GM12878 (cell line): ENCODE measurements at regions not wholly inside any gene's neighbourhood (a gene's known extent, or its start where the extent isn't known, plus 50 kb on each side); places are given as distances from the start of the nearest gene placed in this dataset.

Experiments
- ATAC-seq: fragments of 200-7000 bp; cut with Tn5 transposase; 3 replicates; pipeline ENCODE4 v1.9.1; 2020; ENCODE audit warnings: mild to moderate bottlenecking, moderate library complexity
- BruUV-seq: library from RNA; stranded (reverse); fragments of 400-500 nt; replicated peaks from 2 replicates; lab custom pipeline; 2021; lab: Mats Ljungman, UMichigan
- CTCF ChIA-PET: fragments of 300-600 bp; sonication (Branson Sonifier 250); formaldehyde crosslinking; extraction: SDS; loops from one replicate; lab custom pipeline; 2021; ENCODE audit warnings: inconsistent platforms; lab: Yijun Ruan, JAX
- POLR2A ChIA-PET: fragments of 350-600 bp; formaldehyde crosslinking; extraction: SDS; loops from one replicate; lab custom pipeline; 2021; ENCODE audit warnings: inconsistent platforms; lab: Charles Lee
- RAD21 ChIA-PET: fragments of 300-600 bp; sonication (Branson Sonifier 250); formaldehyde crosslinking; loops from one replicate; lab custom pipeline; 2023; ENCODE audit warnings: antibody characterized with exemption; ENCODE audit not compliant: unreplicated experiment; lab: Charles Lee
- SMC1A ChIA-PET: fragments of 300-600 bp; sonication (Branson Sonifier 250); formaldehyde crosslinking; loops from one replicate; lab custom pipeline; 2023; ENCODE audit not compliant: unreplicated experiment, uncharacterized antibody; lab: Charles Lee
- DNase-seq: peaks from one replicate; pipeline ENCODE4 v3.0.0-alpha.2; 2011; ENCODE audit warnings: low read depth, low spot score
- FAIRE-seq: peaks from 3 replicates; lab custom pipeline; 2011; peaks lifted over from hg19 to GRCh38; lab: Jason Lieb, UNC
- H2AFZ ChIP-seq: 2 replicates; pipeline ENCODE4 v1.6.0; 2011; ENCODE audit warnings: low read depth, low read length, control low read depth; ENCODE audit not compliant: control insufficient read depth
- H3K27ac ChIP-seq: 2 replicates; pipeline ENCODE4 v1.5.1; 2011; ENCODE audit warnings: control low read depth; ENCODE audit not compliant: control insufficient read depth, insufficient read depth
- H3K27me3 ChIP-seq, 2 experiments: replicated peaks in 1 of 2; 2 replicates each; pipeline versions ENCODE4 v1.6.0 to v1.6.1; 2011; ENCODE audit warnings: low read length in 1 of 2; ENCODE audit not compliant: control insufficient read depth in 2 of 2, insufficient read depth in 2 of 2
- H3K36me3 ChIP-seq, 2 experiments: 2 replicates each; pipeline ENCODE4 v1.5.1; 2011; ENCODE audit warnings: low read length in 1 of 2; ENCODE audit not compliant: control insufficient read depth in 2 of 2, insufficient read depth in 2 of 2
- H3K4me1 ChIP-seq: 2 replicates; pipeline ENCODE4 v1.6.1; 2011; ENCODE audit warnings: mild to moderate bottlenecking, low read length, moderate library complexity, mixed read lengths; ENCODE audit not compliant: control insufficient read depth, insufficient read depth
- H3K4me2 ChIP-seq: 2 replicates; pipeline ENCODE4 v1.6.0; 2011; ENCODE audit warnings: control low read depth; ENCODE audit not compliant: control insufficient read depth, insufficient read depth
- H3K4me3 ChIP-seq: fragments of 200-600 bp; sonication (generic); 2 replicates; pipeline ENCODE4 v1.5.1; 2016
- H3K79me2 ChIP-seq: 2 replicates; pipeline ENCODE4 v1.6.0; 2011; ENCODE audit warnings: low read length; ENCODE audit not compliant: control insufficient read depth, insufficient read depth
- H3K9ac ChIP-seq: 2 replicates; pipeline ENCODE4 v1.8.0; 2011; ENCODE audit warnings: low read length, control low read depth, mixed read lengths; ENCODE audit not compliant: control insufficient read depth, insufficient read depth
- H3K9me3 ChIP-seq: replicated peaks from 3 replicates; pipeline ENCODE4 v1.5.1; 2011; ENCODE audit warnings: mild to moderate bottlenecking, low read length; ENCODE audit not compliant: control insufficient read depth, insufficient read depth
- H4K20me1 ChIP-seq: 2 replicates; pipeline ENCODE4 v1.6.0; 2011; ENCODE audit not compliant: control insufficient read depth, insufficient read depth
- CBFB ChIP-seq: IDR thresholded peaks from 2 replicates; pipeline ENCODE4 v1.6.1; 2016; ENCODE audit warnings: antibody characterized with exemption, low read depth
- CEBPZ ChIP-seq: fragments of 150-350 bp; IDR thresholded peaks from 2 replicates; pipeline ENCODE4 v1.6.1; 2016; ENCODE audit warnings: low read depth, low read length
- CHD2 ChIP-seq: IDR thresholded peaks from 2 replicates; pipeline ENCODE4 v1.6.1; 2011; ENCODE audit warnings: low read depth, low read length, improper control_type of control experiment, borderline replicate concordance
- EP300 ChIP-seq, 2 experiments: fragments of 150-350 bp in 1 of 2; IDR thresholded peaks; 2 replicates each; pipeline ENCODE4 v1.6.1; 2011 to 2012; ENCODE audit warnings: low read depth in 2 of 2, low read length in 2 of 2, borderline replicate concordance in 1 of 2, improper control_type of control experiment in 1 of 2, inconsistent platforms in 1 of 2; ENCODE audit not compliant: control insufficient read depth in 1 of 2
- ETV6 ChIP-seq, 2 experiments: fragments of 450-650 bp in 1 of 2; IDR thresholded peaks in 1 of 2; conservative IDR thresholded peaks in 1 of 2; 2 replicates each; pipeline ENCODE4 v1.6.1; 2014; ENCODE audit warnings: antibody characterized with exemption in 1 of 2, borderline replicate concordance in 1 of 2, low read depth in 1 of 2, mild to moderate bottlenecking in 1 of 2, moderate library complexity in 1 of 2
- FOXK2 ChIP-seq: fragments of 450-650 bp; IDR thresholded peaks from 2 replicates; pipeline ENCODE4 v1.6.1; 2017; ENCODE audit warnings: mild to moderate bottlenecking, moderate library complexity
- IKZF1 ChIP-seq: fragments of 450-650 bp; conservative IDR thresholded peaks from 2 replicates; pipeline ENCODE4 v1.6.1; 2017; ENCODE audit warnings: antibody characterized with exemption, mild to moderate bottlenecking
- IKZF2 ChIP-seq, 2 experiments: fragments of 450-650 bp; IDR thresholded peaks; 2 replicates each; pipeline ENCODE4 v1.6.1; 2017; ENCODE audit warnings: mild to moderate bottlenecking in 2 of 2, moderate library complexity in 2 of 2
- NR2F1 ChIP-seq: fragments of 450-650 bp; conservative IDR thresholded peaks from 2 replicates; pipeline ENCODE4 v1.6.1; 2017; ENCODE audit warnings: mild to moderate bottlenecking
- POLR2A ChIP-seq: IDR thresholded peaks from 2 replicates; pipeline ENCODE4 v1.6.1; 2011; ENCODE audit warnings: low read depth, mild to moderate bottlenecking, low read length
- RUNX3 ChIP-seq: IDR thresholded peaks from 2 replicates; pipeline ENCODE4 v1.6.1; 2012; ENCODE audit warnings: low read length, inconsistent platforms
- SP1 ChIP-seq: IDR thresholded peaks from one replicate; pipeline ENCODE4 v1.6.1; 2011; ENCODE audit warnings: low read depth, low read length
- SPI1 ChIP-seq: IDR thresholded peaks from 2 replicates; pipeline ENCODE4 v1.6.1; 2011; ENCODE audit warnings: low read depth, mild to moderate bottlenecking, low read length, moderate library complexity, borderline replicate concordance; ENCODE audit not compliant: insufficient read depth
- TAF1 ChIP-seq: IDR thresholded peaks from 2 replicates; pipeline ENCODE4 v1.6.1; 2011; ENCODE audit warnings: mild to moderate bottlenecking, low read depth, low read length, borderline replicate concordance
- WRNIP1 ChIP-seq: IDR thresholded peaks from 2 replicates; pipeline ENCODE4 v1.6.1; 2011; ENCODE audit warnings: low read depth, low read length, improper control_type of control experiment, borderline replicate concordance
- ZNF384 ChIP-seq: IDR thresholded peaks from 2 replicates; pipeline ENCODE4 v1.6.1; 2012; ENCODE audit warnings: low read depth, mild to moderate bottlenecking, low read length, improper control_type of control experiment, borderline replicate concordance
- WGBS: methylation state at CpG from one replicate; pipeline ENCODE4 v1.1.6; 2016; ENCODE audit warnings: low lambda C conversion rate; ENCODE audit not compliant: insufficient replicate concordance, insufficient coverage; ENCODE audit errors: missing lambda C conversion rate; 5-methylcytosine and 5-hydroxymethylcytosine counted together
- in situ Hi-C: fragments of 300-500 bp; cut with MboI; formaldehyde crosslinking; loops from 9 replicates; pipeline ENCODE4 v1.14.3; 2018; ENCODE audit warnings: mixed read lengths
- intact Hi-C: fragments of 100-400 bp; cut with micrococcal nuclease; formaldehyde crosslinking; loops from one replicate; pipeline ENCODE4 v1.14.2; 2022; ENCODE audit not compliant: unreplicated experiment

DNA sequence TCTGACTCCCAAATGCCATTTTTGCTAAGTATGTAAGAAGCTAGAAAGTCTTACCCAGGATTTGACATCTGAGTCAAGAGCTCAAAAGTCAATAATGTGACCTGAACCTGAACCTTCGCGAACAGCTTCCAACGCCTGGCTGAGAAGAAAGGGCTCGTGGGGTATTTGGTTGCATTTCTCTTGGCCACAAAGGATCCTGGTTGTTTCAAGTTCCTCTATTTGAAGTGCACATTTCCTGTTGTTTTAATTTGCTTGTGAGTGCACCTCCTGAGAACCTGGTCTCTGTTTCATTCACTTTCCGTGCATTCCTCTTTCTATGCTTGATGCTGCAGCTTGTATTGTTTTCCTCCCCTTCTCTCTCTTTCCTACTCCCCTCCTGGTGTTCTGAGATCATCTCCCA is 212.5 kb downstream of the FOXA2 start:
- no peak for TF ChIP-seq ZNF384
- TF ChIP-seq SPI1: peak; percentile 52; the same call in 1 of the 2 replicates
- TF ChIP-seq SP1: peak; percentile 15
- TF ChIP-seq CBFB: no peak
- TF ChIP-seq IKZF2 (IDR thresholded peaks at IDR 0.05): peak in 1 of 2 experiments; percentile 25; a peak in 1 of 4 replicates
- 0 out of 2 replicates have a peak, but pooled peaks have one; percentile 19 for TF ChIP-seq IKZF1
- TF ChIP-seq RUNX3: peak; percentile 42; the same call in 1 of the 2 replicates
- ATAC-seq (peak; percentile 82), DNase-seq (peak; percentile 46), FAIRE-seq (peak; percentile 90)
- peaks cover 0 to 4% of the 10 kb centered on the region in 2 experiments; a peak in 2 of 4 replicates for H3K27me3 ChIP-seq
- H4K20me1 ChIP-seq: no peaks in the 10 kb centered on the region
- H3K79me2 ChIP-seq: no peaks in the 10 kb centered on the region
- no peak overlapping the region for H3K27ac ChIP-seq
- intact Hi-C loops (no loop called here), in situ Hi-C loops (no loop called here)
- H3K4me2 ChIP-seq: peak overlapping the region; percentile 41
- ChIA-PET RAD21 (interaction anchor here (0.8 kb wide), 1 partner anchor 215 kb away, joined by 3 read pairs; no protein-coding TSS in a partner anchor), SMC1A (interaction anchor here (2.5 kb wide), 1 partner anchor 32 kb away, joined by 7 read pairs; no protein-coding TSS in a partner anchor), POLR2A (no interaction called here), CTCF (interaction anchor here (1.4 to 1.9 kb wide), 2 partner anchors 9 to 33 kb away, joined by 3 to 7 read pairs; no protein-coding TSS in a partner anchor)
- H3K4me1 ChIP-seq: peaks cover 5% of the 10 kb centered on the region
- no TSS peak for BruUV-seq
- H2AFZ ChIP-seq: no peak overlapping the region
- H3K9ac ChIP-seq: no peak overlapping the region
- WGBS: 0% methylated on average over 5 of the region's 5 CpGs
- H3K9me3 ChIP-seq: no peaks in the 10 kb centered on the region
- H3K4me3 ChIP-seq: 0 out of 2 replicates have a peak overlapping the region, but pooled peaks have one; percentile 17
- H3K36me3 ChIP-seq: no peaks in the 10 kb centered on the region

DNA sequence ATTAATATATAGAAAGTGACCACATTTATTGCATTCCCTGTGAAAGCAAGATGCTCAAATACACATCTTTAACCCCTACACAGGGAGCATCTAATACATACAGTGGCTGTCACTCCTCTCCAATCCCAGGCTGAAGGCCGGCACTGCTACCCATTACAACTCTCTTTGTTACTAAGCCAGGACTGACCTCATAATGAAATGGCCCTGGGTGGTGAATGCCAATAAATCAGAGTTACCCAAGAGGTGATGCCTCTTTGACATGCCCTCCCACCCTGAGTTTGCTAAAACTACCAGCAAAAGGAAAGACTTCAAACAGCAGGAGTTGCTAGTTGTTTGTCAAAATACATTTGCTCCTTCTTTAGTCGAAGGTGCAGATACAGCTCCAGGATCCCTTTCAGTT is 214.2 kb downstream of the FOXA2 start:
- H3K27me3 ChIP-seq: peaks cover 0 to 7% of the 10 kb centered on the region in 2 experiments; a peak in 2 of 4 replicates
- ChIA-PET RAD21 (no interaction called here), POLR2A (no interaction called here), CTCF (no interaction called here), SMC1A (no interaction called here)
- intact Hi-C loops: no loop called here
- FAIRE-seq (no peak), ATAC-seq (no peak), DNase-seq (no peak)
- no peaks in the 10 kb centered on the region for H3K9me3 ChIP-seq
- no TSS peak for BruUV-seq
- H3K4me1 ChIP-seq: peaks cover 5% of the 10 kb centered on the region
- no peak overlapping the region for H2AFZ ChIP-seq
- in situ Hi-C loops: no loop called here
- no peak overlapping the region for H3K4me3 ChIP-seq
- no peaks in the 10 kb centered on the region for H3K36me3 ChIP-seq
- H3K4me2 ChIP-seq: no peak overlapping the region
- no peaks in the 10 kb centered on the region for H4K20me1 ChIP-seq
- WGBS: 0% methylated on average over 2 of the region's 2 CpGs
- H3K79me2 ChIP-seq: no peaks in the 10 kb centered on the region
- H3K27ac ChIP-seq: no peak overlapping the region
- H3K9ac ChIP-seq: no peak overlapping the region
- TF ChIP-seq WRNIP1 (no peak), TAF1 (no peak), NR2F1 (no peak), CEBPZ (no peak), POLR2A (no peak), CHD2 (no peak), ETV6 (conservative IDR thresholded peaks at IDR 0.05 in 1 of 2, IDR thresholded peaks at IDR 0.05 in 1 of 2; ENCODE audit: borderline replicate concordance in 1 of 2, low read depth in 1 of 2) (no peak), RUNX3 (no peak), EP300 (IDR thresholded peaks at IDR 0.05; ENCODE audit: borderline replicate concordance in 1 of 2, control insufficient read depth in 1 of 2, low read depth in 2 of 2, low read length in 2 of 2) (no peak), FOXK2 (no peak)
